ENCODE measurements at regions not wholly inside any gene's neighbourhood (a gene's known extent, or its start where the extent isn't known, plus 50 kb on each side); places are given as distances from the start of the nearest gene placed in this dataset.

GRCh38 chr4:42711496-42711895, 54.6 kb upstream of the ATP8A1 start:
- POLR2A ChIA-PET = no interaction called here
- H3K9ac ChIP-seq = no peak overlapping the region
- no peak overlapping the region for H3K27ac ChIP-seq (ENCODE audit: low read depth in 2 of 2, low read length in 1 of 2)
- H2AFZ ChIP-seq (ENCODE audit: low read depth) = no peak overlapping the region
- H3K9me2 ChIP-seq = no peaks in the 10 kb centered on the region
- no peak for DNase-seq
- no peak overlapping the region for H3K4me3 ChIP-seq (ENCODE audit: low read depth in 2 of 2, low read length in 1 of 2)
- no peaks in the 10 kb centered on the region for H3K27me3 ChIP-seq (ENCODE audit: insufficient read depth)
- H3K79me2 ChIP-seq (ENCODE audit: insufficient read depth) = no peaks in the 10 kb centered on the region
- CTCF ChIA-PET = no interaction called here
- H3F3A ChIP-seq (replicated peaks; ENCODE audit: insufficient read depth) = no peaks in the 10 kb centered on the region
- no peaks in the 10 kb centered on the region for H4K20me1 ChIP-seq (ENCODE audit: insufficient read depth)
- TF ChIP-seq GABPA (IDR thresholded peaks at IDR 0.05; ENCODE audit: low read depth) = no peak
- TF ChIP-seq, protein P1, sequence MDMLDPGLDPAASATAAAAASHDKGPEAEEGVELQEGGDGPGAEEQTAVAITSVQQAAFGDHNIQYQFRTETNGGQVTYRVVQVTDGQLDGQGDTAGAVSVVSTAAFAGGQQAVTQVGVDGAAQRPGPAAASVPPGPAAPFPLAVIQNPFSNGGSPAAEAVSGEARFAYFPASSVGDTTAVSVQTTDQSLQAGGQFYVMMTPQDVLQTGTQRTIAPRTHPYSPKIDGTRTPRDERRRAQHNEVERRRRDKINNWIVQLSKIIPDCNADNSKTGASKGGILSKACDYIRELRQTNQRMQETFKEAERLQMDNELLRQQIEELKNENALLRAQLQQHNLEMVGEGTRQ (IDR thresholded peaks at IDR 0.05; ENCODE audit: borderline replicate concordance, low read depth, low read length) = no peak
- no peak for TF ChIP-seq NFIC (IDR thresholded peaks at IDR 0.05; ENCODE audit: borderline replicate concordance)
- TF ChIP-seq RXRA (IDR thresholded peaks at IDR 0.05; ENCODE audit: borderline replicate concordance, low read depth) = no peak
- TF ChIP-seq POLR2AphosphoS5 (IDR thresholded peaks at IDR 0.05; ENCODE audit: low read depth, low read length) = no peak
- no peak for TF ChIP-seq RCOR1 (IDR thresholded peaks at IDR 0.05; ENCODE audit: low read length)
- TF ChIP-seq RAD21 (IDR thresholded peaks at IDR 0.05; ENCODE audit: low read length) = no peak
- no peak for TF ChIP-seq RFX5 (IDR thresholded peaks at IDR 0.05; ENCODE audit: low read length)
- no peak for TF ChIP-seq TAF1 (IDR thresholded peaks at IDR 0.05; ENCODE audit: borderline replicate concordance, low read depth, low read length)
- TF ChIP-seq, protein P2, sequence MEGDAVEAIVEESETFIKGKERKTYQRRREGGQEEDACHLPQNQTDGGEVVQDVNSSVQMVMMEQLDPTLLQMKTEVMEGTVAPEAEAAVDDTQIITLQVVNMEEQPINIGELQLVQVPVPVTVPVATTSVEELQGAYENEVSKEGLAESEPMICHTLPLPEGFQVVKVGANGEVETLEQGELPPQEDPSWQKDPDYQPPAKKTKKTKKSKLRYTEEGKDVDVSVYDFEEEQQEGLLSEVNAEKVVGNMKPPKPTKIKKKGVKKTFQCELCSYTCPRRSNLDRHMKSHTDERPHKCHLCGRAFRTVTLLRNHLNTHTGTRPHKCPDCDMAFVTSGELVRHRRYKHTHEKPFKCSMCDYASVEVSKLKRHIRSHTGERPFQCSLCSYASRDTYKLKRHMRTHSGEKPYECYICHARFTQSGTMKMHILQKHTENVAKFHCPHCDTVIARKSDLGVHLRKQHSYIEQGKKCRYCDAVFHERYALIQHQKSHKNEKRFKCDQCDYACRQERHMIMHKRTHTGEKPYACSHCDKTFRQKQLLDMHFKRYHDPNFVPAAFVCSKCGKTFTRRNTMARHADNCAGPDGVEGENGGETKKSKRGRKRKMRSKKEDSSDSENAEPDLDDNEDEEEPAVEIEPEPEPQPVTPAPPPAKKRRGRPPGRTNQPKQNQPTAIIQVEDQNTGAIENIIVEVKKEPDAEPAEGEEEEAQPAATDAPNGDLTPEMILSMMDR (IDR thresholded peaks at IDR 0.05) = no peak
- TF ChIP-seq MXI1 (IDR thresholded peaks at IDR 0.05; ENCODE audit: low read depth, low read length) = no peak
- no peak for TF ChIP-seq MEF2A (IDR thresholded peaks at IDR 0.05; ENCODE audit: borderline replicate concordance, low read depth)
- TF ChIP-seq FOXJ3 (CRISPR knock-in tag; IDR thresholded peaks at IDR 0.05) = no peak
- no peaks in the 10 kb centered on the region for H3K36me3 ChIP-seq (replicated peaks in 1 of 2; ENCODE audit: control insufficient read depth in 1 of 2, insufficient read depth in 2 of 2, low read length in 1 of 2)
- H3K4me2 ChIP-seq = no peak overlapping the region
- peaks cover 0 to 7% of the 10 kb centered on the region in 2 experiments; a peak in 2 of 4 replicates for H3K4me1 ChIP-seq (ENCODE audit: control insufficient read depth in 1 of 2, insufficient read depth in 2 of 2, low read depth in 1 of 2, low read length in 1 of 2)
- no peaks in the 10 kb centered on the region; the same call in 1 of the 2 replicates for H3K9me3 ChIP-seq

DNA sequence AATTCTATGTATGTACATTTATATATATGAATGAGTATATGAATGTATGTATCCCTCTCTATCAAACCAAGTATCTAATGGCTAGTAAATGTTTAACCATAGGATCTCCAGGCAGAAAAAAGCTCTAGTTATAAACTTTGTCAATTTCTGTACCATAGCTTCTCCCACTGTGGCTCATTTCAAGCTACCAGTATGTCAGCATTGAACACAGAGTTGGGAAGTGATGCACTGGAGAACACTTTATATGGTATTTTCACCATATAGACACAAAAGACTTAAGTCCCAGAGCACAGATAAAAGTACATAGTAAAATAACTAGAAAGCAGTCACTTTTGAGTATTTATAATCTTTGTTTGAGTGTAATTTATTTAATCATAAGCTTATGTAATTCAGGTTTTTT, 53.9 kb upstream of the ATP8A1 start:
- Histone ChIP-seq H3K27me3 (ENCODE audit: insufficient read depth) (no peaks in the 10 kb centered on the region), H4K20me1 (ENCODE audit: insufficient read depth) (no peaks in the 10 kb centered on the region), H3K4me2 (no peak overlapping the region), H2AFZ (ENCODE audit: low read depth) (no peak overlapping the region), H3K9me2 (no peaks in the 10 kb centered on the region), H3K27ac (ENCODE audit: low read depth in 2 of 2, low read length in 1 of 2) (no peak overlapping the region), H3F3A (replicated peaks; ENCODE audit: insufficient read depth) (no peaks in the 10 kb centered on the region), H3K4me3 (ENCODE audit: low read depth in 2 of 2, low read length in 1 of 2) (no peak overlapping the region), H3K36me3 (replicated peaks in 1 of 2; ENCODE audit: control insufficient read depth in 1 of 2, insufficient read depth in 2 of 2, low read length in 1 of 2) (no peaks in the 10 kb centered on the region), H3K79me2 (ENCODE audit: insufficient read depth) (no peaks in the 10 kb centered on the region), H3K4me1 (ENCODE audit: control insufficient read depth in 1 of 2, insufficient read depth in 2 of 2, low read depth in 1 of 2, low read length in 1 of 2) (peaks cover 0 to 7% of the 10 kb centered on the region in 2 experiments; a peak in 2 of 4 replicates), H3K9me3 (no peaks in the 10 kb centered on the region; the same call in 1 of the 2 replicates), H3K9ac (no peak overlapping the region)
- POLR2A ChIA-PET = no interaction called here
- CTCF ChIA-PET = no interaction called here
- DNase-seq = no peak
- TF ChIP-seq ELF1 (IDR thresholded peaks at IDR 0.05) (no peak), MAX (IDR thresholded peaks at IDR 0.05; ENCODE audit: low read depth) (no peak), IRF3 (IDR thresholded peaks at IDR 0.05; ENCODE audit: low read depth, low read length) (no peak), TEAD4 (IDR thresholded peaks at IDR 0.05; ENCODE audit: borderline replicate concordance, insufficient read depth) (no peak), CHD2 (IDR thresholded peaks at IDR 0.05; ENCODE audit: low read length, partially characterized antibody) (no peak), RXRA (IDR thresholded peaks at IDR 0.05; ENCODE audit: borderline replicate concordance, low read depth) (no peak), ZBTB33 (IDR thresholded peaks at IDR 0.05; ENCODE audit: borderline replicate concordance, low read depth) (no peak), FOXM1 (IDR thresholded peaks at IDR 0.05; ENCODE audit: low read depth) (no peak), JUND (IDR thresholded peaks at IDR 0.05) (no peak), TAF1 (IDR thresholded peaks at IDR 0.05; ENCODE audit: borderline replicate concordance, low read depth, low read length) (no peak), FOSL2 (IDR thresholded peaks at IDR 0.05; ENCODE audit: borderline replicate concordance, low read depth) (no peak), RCOR1 (IDR thresholded peaks at IDR 0.05; ENCODE audit: low read length) (no peak), MEF2A (IDR thresholded peaks at IDR 0.05; ENCODE audit: borderline replicate concordance, low read depth) (no peak), SMC3 (IDR thresholded peaks at IDR 0.05; ENCODE audit: low read depth, low read length) (no peak)
- TF ChIP-seq, protein P3, sequence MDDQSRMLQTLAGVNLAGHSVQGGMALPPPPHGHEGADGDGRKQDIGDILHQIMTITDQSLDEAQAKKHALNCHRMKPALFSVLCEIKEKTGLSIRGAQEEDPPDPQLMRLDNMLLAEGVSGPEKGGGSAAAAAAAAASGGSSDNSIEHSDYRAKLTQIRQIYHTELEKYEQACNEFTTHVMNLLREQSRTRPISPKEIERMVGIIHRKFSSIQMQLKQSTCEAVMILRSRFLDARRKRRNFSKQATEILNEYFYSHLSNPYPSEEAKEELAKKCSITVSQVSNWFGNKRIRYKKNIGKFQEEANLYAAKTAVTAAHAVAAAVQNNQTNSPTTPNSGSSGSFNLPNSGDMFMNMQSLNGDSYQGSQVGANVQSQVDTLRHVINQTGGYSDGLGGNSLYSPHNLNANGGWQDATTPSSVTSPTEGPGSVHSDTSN (IDR thresholded peaks at IDR 0.05) = no peak
